GM12878 (cell line): ENCODE measurements at regions not wholly inside any gene's neighbourhood (a gene's known extent, or its start where the extent isn't known, plus 50 kb on each side); places are given as distances from the start of the nearest gene placed in this dataset.

Experiments
- EED ChIP-seq: sonication (generic); IDR thresholded peaks from 2 replicates; pipeline ENCODE4 v1.6.1; 2016; ENCODE audit warnings: antibody characterized with exemption, low read depth
- ETV6 ChIP-seq, 2 experiments: fragments of 450-650 bp in 1 of 2; IDR thresholded peaks in 1 of 2; conservative IDR thresholded peaks in 1 of 2; 2 replicates each; pipeline ENCODE4 v1.6.1; 2014; ENCODE audit warnings: antibody characterized with exemption in 1 of 2, borderline replicate concordance in 1 of 2, low read depth in 1 of 2, mild to moderate bottlenecking in 1 of 2, moderate library complexity in 1 of 2
- NR2C2 ChIP-seq: IDR thresholded peaks from 2 replicates; pipeline ENCODE4 v1.6.1; 2011; ENCODE audit warnings: borderline replicate concordance, low read depth; ENCODE audit not compliant: control insufficient read depth, insufficient read length
- RAD51 ChIP-seq: fragments of 450-650 bp; IDR thresholded peaks from 2 replicates; pipeline ENCODE4 v1.6.1; 2016; ENCODE audit warnings: moderate library complexity, mild to moderate bottlenecking, inconsistent platforms
- SMC3 ChIP-seq: IDR thresholded peaks from 2 replicates; pipeline ENCODE4 v1.6.1; 2011; ENCODE audit warnings: low read length, improper control_type of control experiment, borderline replicate concordance
- SREBF2 ChIP-seq: IDR thresholded peaks from 2 replicates; pipeline ENCODE4 v1.6.1; 2012; ENCODE audit warnings: mild to moderate bottlenecking, low read length
- TCF3 ChIP-seq: IDR thresholded peaks from 2 replicates; pipeline ENCODE4 v1.6.1; 2012; ENCODE audit warnings: low read depth, mild to moderate bottlenecking, low read length, borderline replicate concordance; ENCODE audit not compliant: insufficient read depth
- ZBTB33 ChIP-seq: fragments of 450-650 bp; IDR thresholded peaks from 2 replicates; pipeline ENCODE4 v1.6.1; 2017; ENCODE audit warnings: mild to moderate bottlenecking

DNA sequence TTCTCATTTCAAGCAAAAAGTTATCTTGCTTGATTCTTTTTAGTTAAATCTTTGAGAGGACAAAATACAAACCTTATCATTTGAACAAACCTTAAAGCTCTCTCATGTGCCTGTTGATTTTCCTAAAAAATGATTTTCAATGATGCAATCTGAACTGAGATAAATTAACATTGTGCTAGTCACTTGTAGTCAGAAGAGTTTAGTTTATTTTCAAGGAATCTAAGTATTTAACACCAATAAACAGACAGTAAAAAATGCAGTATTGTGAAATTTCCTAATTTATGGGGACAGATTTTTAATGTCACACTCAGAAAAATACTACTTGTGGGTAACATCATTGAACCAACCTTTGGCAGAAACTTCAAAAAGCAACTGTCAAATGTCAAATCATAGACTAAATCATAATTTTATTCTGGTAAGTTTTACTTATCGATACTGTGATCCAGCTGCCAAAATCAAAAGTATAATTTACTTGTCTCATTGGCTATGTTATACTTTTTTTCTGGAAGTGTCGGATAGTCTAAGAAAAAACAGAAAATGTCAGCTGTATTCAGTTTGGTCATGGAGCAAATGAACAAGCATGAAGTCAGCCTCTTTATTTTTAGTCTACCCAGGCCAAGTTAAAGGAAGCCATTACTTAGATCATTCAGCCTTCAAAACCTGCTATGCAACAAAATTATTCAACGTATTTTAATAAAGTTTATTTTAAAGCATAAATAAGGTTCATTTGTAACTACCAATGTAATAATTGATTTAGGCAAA lies 52.4 kb upstream of the FNDC3B start (continued):
- TF ChIP-seq ETV6 (conservative IDR thresholded peaks at IDR 0.05 in 1 of 2, IDR thresholded peaks at IDR 0.05 in 1 of 2; ENCODE audit: borderline replicate concordance in 1 of 2, low read depth in 1 of 2) (no peak), RAD51 (no peak), NR2C2 (no peak), TCF3 (no peak), EED (no peak), SMC3 (no peak), ZBTB33 (no peak), SREBF2 (no peak)
